ENCODE measurements at regions not wholly inside any gene's neighbourhood (a gene's known extent, or its start where the extent isn't known, plus 50 kb on each side); places are given as distances from the start of the nearest gene placed in this dataset.

GRCh38 chr10:3429676-3430075 lies 257.1 kb upstream of the PITRM1 start:
- no peak for TF ChIP-seq CTCF (IDR thresholded peaks at IDR 0.05)
- TF ChIP-seq EZH2phosphoT487 (IDR thresholded peaks at IDR 0.05): no peak
- TF ChIP-seq EZH2 (IDR thresholded peaks at IDR 0.05): no peak

Data from neural progenitor cell (in vitro differentiated cells).